Activated CD4-positive, alpha-beta T cell treated with anti-CD3 and anti-CD28 coated beads for 48 hours (primary cell): ENCODE measurements at regions not wholly inside any gene's neighbourhood (a gene's known extent, or its start where the extent isn't known, plus 50 kb on each side); places are given as distances from the start of the nearest gene placed in this dataset.

ENCODE experiments used
- DNase-seq: peaks from one replicate; pipeline ENCODE4 v3.0.0-alpha.2; 2020

GRCh38 chr3:95418251-95418650 is 1355.4 kb downstream of the NSUN3 start:
- no peak for DNase-seq

GRCh38 chr3:95424279-95424678 is 1361.4 kb downstream of the NSUN3 start:
- DNase-seq = no peak

GRCh38 chr3:95434491-95434890 is 1371.6 kb downstream of the NSUN3 start:
- no peak for DNase-seq

GRCh38 chr3:95437409-95437808 is 1374.5 kb downstream of the NSUN3 start:
- DNase-seq = no peak

GRCh38 chr3:95438274-95438673 is 1375.4 kb downstream of the NSUN3 start:
- no peak for DNase-seq

GRCh38 chr3:95442766-95443165 is 1371.6 kb upstream of the EPHA6 start:
- no peak for DNase-seq

GRCh38 chr3:95449841-95450240 is 1364.6 kb upstream of the EPHA6 start:
- no peak for DNase-seq

GRCh38 chr3:95453242-95453641 is 1361.2 kb upstream of the EPHA6 start:
- no peak for DNase-seq

- no peak for DNase-seq
Observed at GRCh38 chr3:95456835-95457234, 1357.6 kb upstream of the EPHA6 start.

- DNase-seq = no peak
Observed at GRCh38 chr3:95459706-95460105, 1354.7 kb upstream of the EPHA6 start.

GRCh38 chr3:95460274-95460673 is 1354.1 kb upstream of the EPHA6 start:
- no peak for DNase-seq

GRCh38 chr3:95462161-95462560 is 1352.2 kb upstream of the EPHA6 start:
- no peak for DNase-seq

GRCh38 chr3:95464346-95464745 is 1350.0 kb upstream of the EPHA6 start:
- DNase-seq = no peak

- no peak for DNase-seq
Observed at GRCh38 chr3:95468331-95468730, 1346.1 kb upstream of the EPHA6 start.

GRCh38 chr3:95474338-95474737 is 1340.1 kb upstream of the EPHA6 start:
- DNase-seq = no peak

GRCh38 chr3:95476534-95476933 is 1337.9 kb upstream of the EPHA6 start:
- DNase-seq = no peak

GRCh38 chr3:95506174-95506573 is 1308.2 kb upstream of the EPHA6 start:
- no peak for DNase-seq

- DNase-seq = no peak
Observed at GRCh38 chr3:95508124-95508523, 1306.3 kb upstream of the EPHA6 start.

GRCh38 chr3:95511828-95512227 is 1302.6 kb upstream of the EPHA6 start:
- no peak for DNase-seq

- DNase-seq = no peak
Observed at GRCh38 chr3:95514260-95514659, 1300.1 kb upstream of the EPHA6 start.

GRCh38 chr3:95521396-95521795 is 1293.0 kb upstream of the EPHA6 start:
- DNase-seq = no peak

GRCh38 chr3:95522449-95522848 is 1291.9 kb upstream of the EPHA6 start:
- no peak for DNase-seq

- DNase-seq = no peak
Observed at GRCh38 chr3:95539950-95540483, 1274.4 kb upstream of the EPHA6 start.

- DNase-seq = no peak
Observed at GRCh38 chr3:95565502-95565901, 1248.9 kb upstream of the EPHA6 start.

GRCh38 chr3:95567346-95567745 is 1247.0 kb upstream of the EPHA6 start:
- no peak for DNase-seq

- no peak for DNase-seq
Observed at GRCh38 chr3:95586754-95587153, 1227.6 kb upstream of the EPHA6 start.
